HFFc6 (cell line): ENCODE measurements at regions not wholly inside any gene's neighbourhood (a gene's known extent, or its start where the extent isn't known, plus 50 kb on each side); places are given as distances from the start of the nearest gene placed in this dataset.

Experiments used
- DNase-seq: peaks from one replicate; pipeline ENCODE4 v3.0.0-alpha.2; 2018
- H3K27ac Mint-ChIP-seq: 2 replicates; pipeline ENCODE4 v1.8.0; 2020; ENCODE audit warnings: mild to moderate bottlenecking, mixed read lengths
- H3K27me3 Mint-ChIP-seq: 2 replicates; pipeline ENCODE4 v1.8.0; 2021; ENCODE audit warnings: mild to moderate bottlenecking, moderate library complexity, mixed read lengths; ENCODE audit not compliant: insufficient read depth
- H3K36me3 Mint-ChIP-seq: 2 replicates; pipeline ENCODE4 v1.8.0; 2021; ENCODE audit warnings: low read depth, mixed read lengths
- H3K4me1 Mint-ChIP-seq: 2 replicates; pipeline ENCODE4 v1.8.0; 2020; ENCODE audit warnings: low read depth, mixed read lengths
- H3K4me3 Mint-ChIP-seq: 2 replicates; pipeline ENCODE4 v1.8.0; 2020; ENCODE audit warnings: mild to moderate bottlenecking, moderate library complexity, mixed read lengths
- H3K9me3 Mint-ChIP-seq: 2 replicates; pipeline ENCODE4 v1.8.0; 2020; ENCODE audit warnings: mild to moderate bottlenecking, mixed read lengths
- TF ChIP-seq, protein P1 (sequence below): fragments of 200-600 bp; sonication (generic); IDR thresholded peaks from 2 replicates; pipeline ENCODE4 v1.5.0; 2021; ENCODE audit warnings: antibody characterized with exemption, mild to moderate bottlenecking

- no peak for DNase-seq
- no peak overlapping the region for H3K27ac Mint-ChIP-seq
- H3K36me3 Mint-ChIP-seq, result no peaks in the 10 kb centered on the region
- TF ChIP-seq, protein P1, sequence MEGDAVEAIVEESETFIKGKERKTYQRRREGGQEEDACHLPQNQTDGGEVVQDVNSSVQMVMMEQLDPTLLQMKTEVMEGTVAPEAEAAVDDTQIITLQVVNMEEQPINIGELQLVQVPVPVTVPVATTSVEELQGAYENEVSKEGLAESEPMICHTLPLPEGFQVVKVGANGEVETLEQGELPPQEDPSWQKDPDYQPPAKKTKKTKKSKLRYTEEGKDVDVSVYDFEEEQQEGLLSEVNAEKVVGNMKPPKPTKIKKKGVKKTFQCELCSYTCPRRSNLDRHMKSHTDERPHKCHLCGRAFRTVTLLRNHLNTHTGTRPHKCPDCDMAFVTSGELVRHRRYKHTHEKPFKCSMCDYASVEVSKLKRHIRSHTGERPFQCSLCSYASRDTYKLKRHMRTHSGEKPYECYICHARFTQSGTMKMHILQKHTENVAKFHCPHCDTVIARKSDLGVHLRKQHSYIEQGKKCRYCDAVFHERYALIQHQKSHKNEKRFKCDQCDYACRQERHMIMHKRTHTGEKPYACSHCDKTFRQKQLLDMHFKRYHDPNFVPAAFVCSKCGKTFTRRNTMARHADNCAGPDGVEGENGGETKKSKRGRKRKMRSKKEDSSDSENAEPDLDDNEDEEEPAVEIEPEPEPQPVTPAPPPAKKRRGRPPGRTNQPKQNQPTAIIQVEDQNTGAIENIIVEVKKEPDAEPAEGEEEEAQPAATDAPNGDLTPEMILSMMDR, result no peak
- H3K4me1 Mint-ChIP-seq, result peaks cover 18% of the 10 kb centered on the region
- H3K27me3 Mint-ChIP-seq, result peaks cover 30% of the 10 kb centered on the region
- no peak overlapping the region for H3K4me3 Mint-ChIP-seq
- H3K9me3 Mint-ChIP-seq, result peaks cover 7% of the 10 kb centered on the region; the same call in 1 of the 2 replicates
These were observed 180.6 kb downstream of the FGF18 start for GRCh38 chr5:171599957-171600612.

DNA sequence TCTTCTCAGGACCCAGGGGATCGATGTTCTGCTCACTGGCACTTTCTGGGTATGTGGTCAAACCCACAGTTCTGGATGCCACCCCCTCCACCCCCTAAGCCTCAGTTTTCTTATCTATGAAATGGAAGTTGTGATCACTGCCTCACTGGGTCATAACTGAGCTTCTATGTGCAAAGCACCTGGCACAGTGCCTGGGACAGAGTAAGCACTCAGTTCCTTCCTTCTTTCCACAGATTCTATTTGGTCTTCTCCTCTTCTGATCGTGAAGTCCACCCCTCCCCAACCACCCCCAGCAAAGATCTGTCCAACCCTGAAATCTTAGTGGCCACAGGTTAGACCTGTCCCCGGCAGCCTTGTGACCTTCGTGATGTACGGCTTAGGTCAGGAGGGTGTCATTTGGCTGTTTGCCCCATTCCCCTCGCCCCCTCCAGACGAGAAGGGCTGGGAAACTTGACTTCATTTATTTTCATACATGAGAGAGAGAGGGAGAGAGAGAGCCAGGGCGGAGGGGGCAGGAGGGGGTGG is 181.4 kb downstream of the FGF18 start:
- TF ChIP-seq, protein P1, result no peak
- Mint-ChIP-seq H3K27me3 (peaks cover 30% of the 10 kb centered on the region), H3K4me3 (no peak overlapping the region), H3K27ac (no peak overlapping the region), H3K4me1 (peaks cover 12% of the 10 kb centered on the region), H3K9me3 (peaks cover 7% of the 10 kb centered on the region; the same call in 1 of the 2 replicates), H3K36me3 (no peaks in the 10 kb centered on the region)
- no peak for DNase-seq

DNA sequence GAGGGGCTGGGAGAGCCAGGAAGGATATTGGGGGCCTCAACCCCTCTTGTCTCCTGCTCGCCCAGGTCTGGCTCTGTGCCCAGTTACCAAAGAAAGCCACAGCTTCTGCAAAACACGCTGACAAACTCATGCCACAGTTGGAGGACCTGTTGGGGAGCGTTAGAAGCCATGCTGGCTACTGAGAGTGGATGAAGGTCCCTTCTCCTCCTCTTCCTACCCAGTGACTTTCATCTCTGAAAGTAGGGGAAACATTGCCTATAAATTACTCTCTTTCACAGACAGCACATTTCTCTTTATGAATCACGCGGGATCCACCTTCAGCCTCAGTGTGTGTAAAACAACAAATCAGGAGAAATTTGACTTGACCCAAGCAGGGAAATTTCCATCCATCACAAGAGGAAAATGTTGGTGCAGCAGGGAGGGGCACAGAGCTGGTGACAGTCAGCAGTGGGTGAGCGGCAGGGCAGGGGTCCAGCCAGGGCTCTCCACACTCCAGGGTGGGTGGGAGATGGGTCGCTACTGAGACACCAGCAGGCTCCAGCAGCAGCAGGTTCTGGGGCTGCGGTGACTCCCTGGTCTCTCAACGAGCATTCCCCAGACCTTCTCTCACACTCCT is 181.9 kb downstream of the FGF18 start:
- no peak overlapping the region for H3K27ac Mint-ChIP-seq
- H3K4me1 Mint-ChIP-seq, result peaks cover 6% of the 10 kb centered on the region
- no peak overlapping the region for H3K4me3 Mint-ChIP-seq
- TF ChIP-seq, protein P1, result no peak
- peaks cover 3% of the 10 kb centered on the region for H3K36me3 Mint-ChIP-seq
- H3K9me3 Mint-ChIP-seq, result peaks cover 12% of the 10 kb centered on the region
- DNase-seq, result no peak
- H3K27me3 Mint-ChIP-seq, result peaks cover 32% of the 10 kb centered on the region

DNA sequence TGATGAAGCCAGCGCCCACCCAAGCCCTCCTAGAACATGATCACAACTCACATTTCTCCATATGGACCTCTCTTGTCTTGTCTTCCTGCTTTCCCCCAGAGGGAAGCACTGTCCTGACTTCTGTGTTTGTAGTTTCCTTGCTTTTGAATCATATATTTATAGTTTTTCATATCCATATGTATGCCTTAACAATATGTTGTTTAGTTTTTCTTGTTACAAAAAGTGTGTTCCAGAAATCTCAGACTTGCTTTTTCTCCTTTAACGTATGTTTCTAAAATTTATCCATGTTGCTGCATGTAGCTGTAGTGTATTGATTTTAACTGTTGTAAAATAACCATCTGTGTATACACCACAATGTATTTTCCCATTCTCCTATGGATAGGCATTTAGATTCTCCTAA is 182.0 kb upstream of the SMIM23 start:
- no peak overlapping the region for H3K4me3 Mint-ChIP-seq

GRCh38 chr5:171604195-171604594 is 181.4 kb upstream of the SMIM23 start:
- peaks cover 6% of the 10 kb centered on the region for H3K36me3 Mint-ChIP-seq
- peaks cover 18% of the 10 kb centered on the region for H3K27me3 Mint-ChIP-seq
- no peak overlapping the region for H3K4me3 Mint-ChIP-seq
- TF ChIP-seq, protein P1, result no peak
- no peaks in the 10 kb centered on the region for H3K4me1 Mint-ChIP-seq
- H3K9me3 Mint-ChIP-seq, result peaks cover 7% of the 10 kb centered on the region
- no peak for DNase-seq
- H3K27ac Mint-ChIP-seq, result no peak overlapping the region

More for the DNA sequence above, 182.0 kb upstream of the SMIM23 start:
- no peak for DNase-seq
- Mint-ChIP-seq H3K9me3 (peaks cover 7% of the 10 kb centered on the region), H3K27ac (no peak overlapping the region), H3K36me3 (peaks cover 6% of the 10 kb centered on the region), H3K4me1 (no peaks in the 10 kb centered on the region), H3K27me3 (peaks cover 20% of the 10 kb centered on the region)
- TF ChIP-seq, protein P1, result no peak
